CD4-positive, alpha-beta T cell treated with Interleukin-17A for 1 hour (primary cell): ENCODE measurements at regions not wholly inside any gene's neighbourhood (a gene's known extent, or its start where the extent isn't known, plus 50 kb on each side); places are given as distances from the start of the nearest gene placed in this dataset.
A peak's percentile ranks its signal among the peaks of the same experiment; 100 is the strongest.

ENCODE experiments used
- DNase-seq: peaks from one replicate; pipeline ENCODE4 v3.0.0-alpha.2; 2020

DNA sequence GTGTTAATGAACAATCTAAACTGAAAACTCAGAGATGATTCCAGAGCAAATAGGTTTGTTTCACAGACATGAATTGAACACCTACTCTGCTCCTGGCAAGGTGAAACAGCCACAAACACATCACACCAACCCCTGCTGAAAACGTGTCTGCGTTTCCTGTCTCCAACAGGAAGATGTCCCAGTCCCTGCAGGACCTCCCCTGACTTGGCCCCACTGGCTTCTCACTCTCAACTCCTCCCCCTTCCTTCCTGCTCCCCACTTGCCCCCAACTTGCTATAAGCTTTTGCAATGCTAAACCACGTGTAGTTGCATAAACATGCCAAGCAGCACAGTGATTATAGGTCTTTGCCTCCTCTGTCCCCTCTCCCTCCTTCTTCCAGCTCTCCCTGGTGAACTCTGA, 567.6 kb downstream of the BCL11B start:
- peak; percentile 68 for DNase-seq

DNA sequence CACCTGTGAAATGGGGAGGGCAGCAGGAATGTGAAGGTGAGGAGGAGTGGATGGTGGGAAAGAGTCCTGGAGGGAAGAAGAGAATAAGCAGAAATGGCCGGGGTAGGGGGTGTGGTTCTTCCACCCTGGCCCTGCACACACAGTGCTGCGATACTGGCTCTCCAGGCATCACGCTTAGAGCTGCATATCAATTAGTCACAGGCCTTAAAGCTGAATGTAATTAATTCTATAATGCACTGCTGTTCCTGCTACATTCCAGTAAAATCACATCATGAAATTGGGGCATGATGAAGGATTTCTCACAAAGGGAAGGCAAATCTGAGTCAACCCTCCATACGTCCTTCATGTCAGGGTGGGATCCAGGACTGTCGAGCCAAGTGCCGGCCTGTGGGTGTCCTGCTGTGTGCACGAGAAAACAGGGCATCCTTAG, 566.1 kb downstream of the BCL11B start:
- no peak for DNase-seq

DNA sequence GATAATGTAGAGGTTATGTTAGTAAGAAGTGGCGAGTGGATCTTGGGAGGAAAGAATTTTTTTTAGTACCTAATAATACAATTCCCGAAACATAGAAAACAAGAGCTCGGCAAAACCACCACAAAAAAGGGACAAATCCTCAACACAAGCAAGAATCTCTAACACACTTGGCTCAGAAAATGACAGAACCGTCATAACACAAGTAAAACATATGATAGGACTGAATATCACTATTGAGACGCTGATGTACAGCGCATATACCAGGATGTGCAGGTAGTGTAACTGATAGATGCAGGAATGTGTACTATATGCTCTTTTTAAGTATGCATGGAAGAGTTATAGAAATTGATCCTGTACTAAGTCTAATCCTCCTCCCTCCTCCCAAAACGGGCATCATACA, 564.5 kb downstream of the BCL11B start:
- no peak for DNase-seq

DNA sequence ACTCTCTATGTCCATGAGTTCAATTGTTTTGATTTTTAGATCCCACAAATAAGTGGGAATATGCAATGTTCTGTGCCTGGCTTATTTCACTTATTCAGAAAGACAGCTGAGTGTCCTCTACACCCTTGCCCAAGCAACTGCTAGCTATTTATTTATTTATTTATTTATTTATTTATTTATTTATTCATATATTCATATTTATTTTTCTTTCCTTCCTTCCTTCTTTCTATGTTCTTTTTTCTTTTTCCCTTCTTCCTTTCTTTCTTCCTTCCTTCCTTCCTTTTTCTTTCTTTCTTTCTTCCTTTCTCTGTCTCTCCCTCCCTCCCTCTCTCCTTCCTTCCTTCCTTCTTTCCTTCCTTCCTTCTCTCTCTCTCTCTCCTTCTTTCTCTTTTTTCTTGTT, 563.4 kb downstream of the BCL11B start:
- no peak for DNase-seq

DNA sequence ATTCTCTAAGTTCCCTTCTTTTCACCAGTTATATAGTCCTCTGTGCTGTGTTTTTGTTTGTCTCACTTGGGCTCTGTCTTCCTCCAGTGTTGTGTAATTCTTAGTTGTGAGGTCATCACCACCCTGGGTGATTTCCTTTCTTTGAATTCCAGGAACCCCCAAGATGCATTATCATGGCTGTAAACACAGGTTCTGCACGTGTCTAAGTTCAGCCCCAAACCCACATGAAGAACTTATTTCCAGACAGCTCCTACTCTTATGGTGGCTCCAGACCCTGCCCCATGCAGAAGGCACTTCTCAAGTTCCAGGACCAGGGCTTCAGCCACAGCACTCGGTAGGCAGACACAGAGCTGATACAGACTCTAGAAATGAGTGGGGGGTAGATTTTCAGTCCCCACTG, 560.5 kb downstream of the BCL11B start:
- DNase-seq, result peak; percentile 17

DNA sequence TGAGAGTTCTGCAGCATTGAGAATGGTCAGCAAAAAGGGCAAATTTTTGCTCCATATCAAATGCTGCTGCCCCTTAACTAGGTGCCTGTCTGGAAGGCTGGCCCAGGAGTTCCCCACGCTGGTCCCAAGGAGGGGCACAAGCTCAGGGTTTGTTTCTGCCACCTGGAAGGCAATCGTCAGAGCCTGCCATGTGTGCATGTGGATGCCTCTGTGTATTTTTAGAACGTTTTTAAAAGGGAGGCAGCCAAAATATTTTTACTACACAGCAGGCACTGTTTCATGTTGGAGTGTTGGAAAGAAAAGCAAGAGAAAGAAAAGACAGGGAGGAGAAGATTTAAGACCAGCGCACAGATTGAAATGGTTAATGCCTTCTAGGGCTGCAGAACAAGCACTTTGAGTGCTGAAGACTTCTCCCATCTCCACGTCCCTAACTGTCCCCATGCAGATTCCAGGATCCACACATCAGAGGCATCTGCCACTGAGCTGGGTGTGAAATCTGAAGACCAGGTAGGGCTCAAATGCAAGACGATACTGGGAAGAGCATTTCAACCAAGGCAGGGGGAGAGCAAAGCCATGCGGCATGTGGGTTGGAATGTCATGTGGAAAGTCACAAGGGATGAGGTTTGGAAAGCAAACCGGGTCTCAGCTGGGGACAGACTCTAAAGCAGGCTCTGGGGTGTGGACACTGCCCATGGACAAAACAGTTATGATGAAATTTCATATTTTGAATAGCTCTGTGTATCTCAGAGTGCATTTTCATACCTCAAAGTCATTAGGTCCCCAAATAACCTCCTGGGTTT, 557.2 kb downstream of the BCL11B start:
- no peak for DNase-seq

DNA sequence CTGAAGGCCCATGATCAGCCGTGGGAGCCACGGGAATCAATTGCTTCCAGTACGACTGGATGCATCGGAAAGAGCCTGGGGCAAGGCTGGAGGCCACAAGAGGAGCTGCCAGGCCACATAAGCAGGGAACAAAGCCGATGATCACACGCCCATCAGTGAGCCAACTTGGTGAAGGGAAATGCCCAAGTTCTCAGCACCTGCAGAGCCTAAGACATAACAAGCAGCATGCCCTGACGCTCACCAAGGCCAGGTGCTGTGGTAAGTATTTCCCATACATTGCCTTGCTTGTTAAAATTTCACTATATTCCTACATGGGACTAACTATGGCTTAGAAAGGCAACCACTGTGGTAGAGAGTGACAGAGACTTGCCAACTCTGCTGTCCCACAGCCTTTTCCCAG, 555.9 kb downstream of the BCL11B start:
- DNase-seq, result no peak

DNA sequence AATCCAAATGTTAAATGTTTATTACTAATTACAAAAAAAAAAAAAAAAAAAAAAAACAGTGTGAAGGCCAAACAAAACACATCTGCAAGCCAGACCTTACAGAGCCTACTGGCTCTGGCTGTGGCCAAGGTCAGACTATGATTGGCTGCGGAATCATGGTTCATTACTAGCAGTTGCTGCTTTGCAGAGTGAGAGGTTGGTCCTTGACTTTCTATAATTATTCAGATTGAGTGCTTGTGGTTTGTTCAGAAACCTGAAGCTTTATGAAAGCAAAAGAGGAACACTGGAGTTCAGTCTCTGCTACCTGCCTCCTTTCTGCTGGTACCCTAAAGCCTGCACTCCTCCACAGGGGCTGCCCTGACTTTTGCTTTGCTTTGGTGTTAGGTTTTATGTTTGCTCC, 550.9 kb downstream of the BCL11B start:
- DNase-seq, result no peak

DNA sequence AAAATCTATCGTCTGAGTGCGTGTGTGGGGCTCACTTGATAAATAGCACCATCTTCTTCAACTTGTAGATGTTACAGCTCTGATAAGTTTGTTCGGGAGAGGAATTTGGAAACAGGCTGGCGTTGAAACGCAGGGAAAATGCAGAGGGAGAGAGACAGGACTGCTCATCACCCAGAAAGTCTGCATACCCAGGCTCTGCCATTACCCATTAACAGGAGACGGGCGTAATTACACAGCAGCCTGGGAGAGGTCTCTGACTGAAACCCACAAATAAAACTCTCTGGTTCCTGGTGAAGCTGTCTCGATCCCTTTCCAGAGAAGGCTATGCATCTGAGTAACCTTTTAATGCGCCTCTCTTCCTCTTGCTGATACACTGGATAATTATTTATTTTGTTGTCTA, 547.3 kb downstream of the BCL11B start:
- DNase-seq, result no peak

DNA sequence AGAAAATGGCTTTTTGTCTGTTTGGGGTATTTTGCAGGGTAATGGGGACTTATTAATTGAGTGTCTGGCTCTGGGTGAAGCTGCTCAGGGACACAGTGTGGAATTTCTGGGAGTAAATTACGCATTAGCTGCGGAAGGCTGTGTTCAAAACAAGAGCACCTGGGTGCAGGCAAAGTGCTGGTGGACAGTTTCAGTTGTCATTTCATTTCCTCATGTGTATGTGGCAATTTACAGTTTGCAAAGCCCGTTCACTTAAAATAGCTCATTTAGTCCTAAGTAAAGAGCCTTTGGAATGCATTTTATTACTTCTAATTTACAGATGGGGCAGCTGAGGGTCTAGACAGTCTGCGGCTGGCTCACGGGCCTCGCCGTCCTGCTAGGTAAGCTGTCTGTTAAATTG, 546.8 kb downstream of the BCL11B start:
- no peak for DNase-seq

DNA sequence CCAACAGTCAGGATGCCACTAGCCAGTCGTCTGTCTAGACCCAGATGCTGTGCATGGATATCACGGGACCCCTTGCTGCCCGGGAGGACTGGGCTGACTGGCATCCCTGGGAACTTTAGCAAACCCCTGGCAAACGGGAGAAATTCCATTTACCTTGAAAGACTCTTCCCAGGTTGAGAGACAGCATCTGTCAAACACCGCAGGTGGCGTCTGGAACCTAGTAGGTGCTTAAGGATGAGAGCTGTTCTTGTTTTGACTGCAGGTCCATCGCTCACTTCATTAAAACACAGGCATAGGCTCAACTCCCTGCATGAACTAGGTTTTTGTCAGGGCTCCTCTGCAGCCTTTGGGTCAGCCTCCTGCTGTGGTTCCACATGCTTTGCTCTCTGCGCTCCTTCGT, 546.3 kb downstream of the BCL11B start:
- DNase-seq, result no peak

DNA sequence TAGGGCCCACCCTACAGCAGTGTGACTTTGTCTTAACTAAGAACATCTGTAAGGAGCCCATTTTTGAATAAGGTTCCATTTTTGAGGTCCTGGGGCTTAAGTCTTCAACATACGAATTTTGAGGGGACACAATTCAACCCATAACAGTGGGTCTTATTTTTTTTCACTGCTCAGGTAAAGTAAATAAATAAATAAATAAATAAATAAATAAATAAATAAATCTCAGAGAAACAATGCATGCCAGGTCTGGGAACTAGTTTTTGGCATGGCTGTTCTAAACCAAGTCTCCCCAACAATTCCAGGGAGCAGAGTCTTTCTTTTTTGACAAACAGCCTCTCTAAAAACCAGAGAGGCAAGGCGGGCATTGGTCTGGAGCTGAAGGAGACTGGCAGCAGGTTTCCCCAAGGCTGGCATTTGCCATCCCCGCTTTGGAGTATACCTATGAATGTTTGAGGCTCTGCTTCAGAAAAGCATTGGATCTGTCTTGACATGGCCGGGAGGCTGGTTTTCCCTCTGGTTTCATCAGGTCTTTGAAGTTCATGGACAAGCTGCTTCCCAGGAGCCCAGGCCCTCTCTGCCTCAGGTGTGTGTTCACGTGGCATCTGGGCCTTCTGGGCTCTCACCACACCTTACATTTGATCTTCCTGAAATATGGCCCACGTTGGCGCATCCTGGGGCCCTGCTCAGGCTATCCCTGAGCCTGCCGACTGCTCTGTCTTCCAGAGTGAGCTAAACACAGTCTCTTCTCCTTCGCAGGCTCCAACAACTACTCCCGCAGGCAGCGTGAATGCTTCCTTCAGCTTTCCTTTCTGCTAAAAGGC, 545.2 kb downstream of the BCL11B start:
- no peak for DNase-seq

DNA sequence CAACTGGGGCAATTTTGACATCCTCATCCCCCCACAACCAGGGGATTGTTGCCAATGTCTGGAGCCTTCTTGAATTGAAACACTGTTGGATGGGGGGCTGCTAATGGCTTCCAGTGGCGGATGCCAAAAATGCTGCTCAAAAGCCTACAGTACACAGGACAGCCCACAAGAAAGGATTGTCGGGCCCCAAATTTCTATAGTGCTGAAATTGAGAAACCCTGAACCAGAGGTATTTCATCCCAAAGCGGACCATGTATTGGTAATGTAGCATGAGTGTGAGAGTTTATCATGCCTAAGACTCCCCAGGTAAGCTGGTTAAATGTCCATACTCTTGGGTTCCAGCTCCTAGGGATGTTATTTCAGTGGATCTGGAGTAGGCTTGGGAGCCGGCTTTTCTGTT, 544.0 kb downstream of the BCL11B start:
- no peak for DNase-seq

DNA sequence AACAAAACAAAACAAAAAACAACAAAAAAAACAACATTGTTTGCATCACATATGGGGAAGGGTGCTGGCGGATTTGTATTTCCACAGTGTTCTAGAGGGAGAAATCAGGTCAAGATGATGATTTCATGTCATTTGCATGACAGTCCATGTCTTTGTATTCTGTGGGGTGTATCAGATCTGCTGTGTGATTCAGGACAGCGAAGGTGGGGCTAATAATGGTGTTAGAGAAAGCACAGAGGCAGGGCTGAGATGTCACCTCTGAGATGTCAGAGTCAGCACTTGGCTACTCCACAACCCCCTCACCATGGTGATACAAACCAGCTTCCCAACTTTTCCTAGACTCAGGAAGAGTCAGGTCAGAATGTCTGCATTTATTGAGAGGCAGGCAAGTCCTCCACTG, 543.2 kb downstream of the BCL11B start:
- DNase-seq, result no peak

DNA sequence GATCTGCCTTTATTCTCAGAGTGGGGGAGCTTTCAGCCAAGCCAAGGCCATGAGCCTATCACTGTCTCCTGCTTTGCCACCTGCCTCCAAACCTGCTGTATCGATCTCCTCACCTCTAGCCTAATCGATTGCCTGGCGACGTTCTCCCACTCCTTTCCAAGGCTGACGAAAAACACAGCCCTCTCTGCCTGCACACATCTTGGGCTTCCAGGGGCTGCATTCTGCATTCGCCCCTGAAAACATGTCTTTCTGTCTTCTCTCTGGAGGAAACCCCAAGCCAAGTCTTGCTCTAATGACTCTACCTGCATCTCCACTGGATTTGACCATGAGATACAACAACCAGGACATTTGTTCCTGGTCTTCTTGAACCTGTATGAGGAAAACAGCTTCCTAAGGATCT, 540.7 kb downstream of the BCL11B start:
- DNase-seq, result no peak

DNA sequence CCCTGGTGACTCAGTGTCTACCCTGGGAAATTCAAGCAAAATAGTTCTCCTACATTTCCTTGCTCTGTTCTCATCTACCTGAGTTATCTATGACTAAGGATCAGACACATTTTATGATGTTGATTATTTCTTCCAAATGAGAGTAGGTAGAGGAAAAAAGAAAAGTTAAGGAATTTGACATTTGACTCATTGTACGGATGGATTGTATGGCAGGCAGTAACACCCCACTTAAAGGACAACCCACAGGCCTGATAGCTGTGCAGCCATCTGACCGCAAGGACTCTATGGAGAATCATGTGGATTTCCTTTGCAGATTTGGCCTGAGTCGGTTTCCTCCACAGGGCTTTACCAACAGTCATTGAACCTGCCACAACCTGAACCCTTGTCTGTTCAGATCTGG, 540.3 kb downstream of the BCL11B start:
- no peak for DNase-seq

DNA sequence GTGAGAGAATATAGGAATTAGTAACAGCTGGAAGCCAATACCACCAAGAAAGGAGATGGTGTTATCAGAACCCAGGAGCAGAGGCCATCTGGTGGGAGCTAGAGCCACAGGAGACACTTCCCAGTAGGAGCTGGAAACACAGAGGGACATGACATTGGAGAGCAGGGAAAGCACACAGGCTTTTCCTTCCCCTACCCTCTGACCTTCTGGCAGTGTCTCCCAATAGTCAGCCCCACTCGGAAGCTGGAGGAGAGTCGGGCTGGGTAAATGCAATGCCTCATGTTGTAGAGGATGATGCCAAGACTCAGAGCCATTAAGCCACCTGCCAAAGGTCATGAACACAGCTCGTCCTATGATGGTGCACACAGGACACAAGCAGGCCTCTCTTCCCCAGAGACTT, 538.5 kb downstream of the BCL11B start:
- no peak for DNase-seq

DNA sequence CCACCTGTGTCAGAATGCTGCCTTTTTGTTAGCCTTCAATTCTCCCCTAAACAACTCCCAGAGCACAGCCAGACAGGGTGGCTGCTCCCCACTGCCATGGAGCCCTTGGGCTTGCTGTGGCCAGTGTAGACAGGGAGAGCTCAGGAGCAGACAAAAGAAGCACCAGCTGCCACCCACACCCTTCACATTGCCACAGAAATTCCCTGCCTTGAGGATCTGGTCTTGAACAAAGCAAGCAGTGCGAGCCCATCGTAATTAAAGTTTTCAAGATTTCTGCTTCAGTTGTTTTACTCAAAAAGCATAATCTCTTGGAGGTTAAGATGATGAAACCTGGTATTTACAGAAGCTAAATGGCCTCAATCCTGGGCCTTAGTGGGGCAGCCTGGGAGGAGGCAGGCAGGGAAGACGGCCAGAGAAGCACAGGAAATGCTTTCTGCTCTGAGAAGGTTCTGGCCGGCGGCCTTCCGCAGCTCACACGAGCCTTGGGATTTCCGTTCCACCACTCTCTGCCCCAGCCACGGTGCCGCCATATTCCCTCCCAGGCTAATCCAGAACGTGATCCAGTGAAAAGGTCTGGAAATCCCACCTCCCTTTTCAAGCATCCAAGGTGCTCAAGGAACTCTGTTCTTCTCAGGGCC, 535.2 kb downstream of the BCL11B start:
- DNase-seq, result no peak

DNA sequence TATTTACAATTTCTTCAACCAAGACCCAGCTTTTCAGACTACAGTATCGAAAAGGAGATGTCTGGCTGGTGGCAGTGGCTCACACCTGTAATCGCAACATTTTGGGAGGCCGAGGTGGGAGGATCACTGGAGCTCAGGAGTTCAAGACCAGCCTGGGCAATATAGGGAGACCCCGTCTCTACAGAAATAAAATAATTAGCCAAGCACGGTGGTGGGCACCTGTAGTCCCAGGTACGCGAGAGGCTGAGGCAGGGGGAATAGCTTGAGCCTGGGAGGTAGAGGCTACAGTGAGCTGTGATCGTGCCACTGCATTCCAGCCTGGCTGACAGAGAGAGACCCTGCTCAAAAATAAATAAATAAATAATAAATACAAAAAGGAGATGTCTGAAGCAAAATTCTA, 530.5 kb downstream of the BCL11B start:
- no peak for DNase-seq

DNA sequence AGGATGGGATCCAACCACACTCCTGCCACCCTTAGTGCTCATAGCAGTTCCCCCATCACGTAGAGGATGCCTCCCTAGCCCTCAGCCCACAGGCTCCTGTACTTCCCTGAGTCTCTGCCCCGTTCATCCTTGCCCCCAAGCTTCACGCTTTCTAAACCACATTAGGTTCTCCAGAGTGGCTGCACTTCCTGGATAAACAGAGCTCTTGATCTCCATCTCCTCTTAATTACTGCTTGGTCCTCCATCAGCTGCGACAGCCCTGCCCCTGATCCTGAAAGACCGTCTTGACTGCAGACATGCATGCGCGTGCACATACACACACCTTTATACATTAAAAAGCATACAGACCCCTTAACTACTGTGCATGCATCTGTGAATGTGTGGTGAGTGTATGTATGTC, 530.0 kb downstream of the BCL11B start:
- DNase-seq, result no peak

DNA sequence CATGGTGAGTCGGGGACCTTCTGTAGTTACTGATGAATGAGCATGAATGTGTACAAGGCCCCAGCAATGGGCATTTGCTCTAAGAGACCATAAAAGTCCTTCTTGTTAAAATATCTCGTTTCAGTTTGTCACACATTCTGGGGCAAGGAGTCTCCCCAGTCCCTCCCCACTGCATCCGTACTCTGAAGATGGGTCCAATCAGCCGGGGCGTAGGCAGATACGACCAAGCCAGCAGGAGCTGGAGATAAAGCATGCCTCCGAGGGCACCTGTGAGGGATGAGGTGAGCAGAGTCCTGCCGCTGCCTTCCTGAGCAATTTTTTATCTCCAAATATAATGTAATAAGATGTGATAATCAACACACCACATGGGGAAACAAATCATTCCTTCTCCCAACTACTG, 528.5 kb downstream of the BCL11B start:
- DNase-seq, result no peak

DNA sequence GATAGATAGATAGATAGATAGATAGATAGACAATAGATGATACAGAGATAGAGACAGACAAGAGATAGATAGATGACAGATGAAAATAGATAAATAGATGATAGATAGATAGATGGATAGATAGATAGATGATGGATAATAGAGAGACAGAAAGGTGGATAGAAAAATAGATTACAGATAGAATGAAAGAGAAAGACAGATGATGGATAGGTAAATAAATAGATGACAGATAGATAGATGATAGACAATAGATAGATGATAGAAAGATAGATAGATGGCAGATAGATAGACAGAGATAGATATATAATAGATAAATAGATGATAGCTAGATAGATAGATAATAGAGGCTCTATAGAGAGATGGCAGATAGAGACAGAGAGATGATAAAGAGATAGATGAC, 523.0 kb downstream of the BCL11B start:
- DNase-seq, result no peak

DNA sequence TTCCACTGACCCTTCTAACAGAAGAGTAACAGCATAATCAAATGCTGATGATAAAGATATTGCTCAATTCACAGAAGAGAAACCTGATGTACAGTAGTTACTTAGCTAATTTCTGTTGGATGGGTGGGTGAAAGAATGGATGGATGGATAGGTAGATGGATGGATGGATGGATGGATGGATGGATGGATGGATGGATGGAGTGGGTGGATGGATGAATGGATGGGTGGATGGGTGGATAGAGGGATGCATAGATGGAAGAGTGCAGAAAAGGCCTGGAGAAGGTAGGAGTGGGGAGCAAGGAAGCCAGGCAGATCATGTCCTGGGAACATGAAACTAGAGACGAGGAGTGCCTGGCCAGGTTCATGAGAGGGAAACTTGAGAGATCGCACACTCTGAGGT, 520.9 kb downstream of the BCL11B start:
- DNase-seq, result no peak

DNA sequence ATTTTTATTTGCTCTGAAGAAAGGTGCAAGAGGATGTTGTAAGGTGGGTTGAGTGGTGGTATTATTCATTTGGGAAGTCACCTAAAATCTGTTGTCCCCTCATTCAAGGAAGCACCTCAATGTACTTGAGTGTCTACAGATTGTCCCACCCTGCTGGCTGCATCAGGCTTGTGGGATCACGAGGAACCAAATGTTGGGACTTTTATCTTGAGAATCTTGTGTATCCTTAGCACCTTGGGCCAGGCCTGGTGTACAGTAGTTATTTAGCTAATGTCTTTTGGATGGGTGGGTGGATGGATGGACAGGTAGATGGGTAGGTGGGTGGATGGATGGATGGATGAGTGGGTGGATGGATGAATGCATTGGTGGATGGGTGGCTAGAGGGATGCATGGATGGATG, 519.3 kb downstream of the BCL11B start:
- DNase-seq, result no peak
